Calu3 (cell line): ENCODE measurements at regions not wholly inside any gene's neighbourhood (a gene's known extent, or its start where the extent isn't known, plus 50 kb on each side); places are given as distances from the start of the nearest gene placed in this dataset.

Source experiments
- BruUV-seq: library from RNA; stranded (reverse); fragments of 400-500 nt; replicated peaks from 2 replicates; lab custom pipeline; 2021; lab: Mats Ljungman, UMichigan
- CTCF ChIA-PET: fragments of 300-600 bp; sonication (Branson Sonifier 250); formaldehyde crosslinking; loops from one replicate; lab custom pipeline; 2022; ENCODE audit warnings: antibody characterized with exemption; lab: Charles Lee
- DNase-seq: peaks from one replicate; pipeline ENCODE4 v3.0.0; 2022
- H3K27ac Mint-ChIP-seq: one replicate; pipeline ENCODE4 v1.8.0; 2022; ENCODE audit warnings: mixed read lengths; ENCODE audit not compliant: unreplicated experiment
- H3K27me3 Mint-ChIP-seq: one replicate; pipeline ENCODE4 v1.8.0; 2022; ENCODE audit warnings: mixed read lengths; ENCODE audit not compliant: unreplicated experiment
- H3K36me3 Mint-ChIP-seq: one replicate; pipeline ENCODE4 v1.8.0; 2022; ENCODE audit warnings: mild to moderate bottlenecking, moderate library complexity, mixed read lengths; ENCODE audit not compliant: insufficient read depth, unreplicated experiment
- H3K4me1 Mint-ChIP-seq: one replicate; pipeline ENCODE4 v1.8.0; 2022; ENCODE audit warnings: mild to moderate bottlenecking, low read depth, mixed read lengths; ENCODE audit not compliant: unreplicated experiment
- H3K4me3 Mint-ChIP-seq: one replicate; pipeline ENCODE4 v1.8.0; 2022; ENCODE audit warnings: mild to moderate bottlenecking, low read depth, moderate library complexity, mixed read lengths; ENCODE audit not compliant: unreplicated experiment
- H3K9me3 Mint-ChIP-seq: one replicate; pipeline ENCODE4 v1.8.0; 2022; ENCODE audit warnings: low read depth, mixed read lengths; ENCODE audit not compliant: unreplicated experiment
- intact Hi-C: fragments of 100-400 bp; cut with micrococcal nuclease; formaldehyde crosslinking; loops from one replicate; pipeline ENCODE4 v1.10.0; 2022; ENCODE audit not compliant: unreplicated experiment
- TF ChIP-seq, protein P1 (sequence below): fragments of 200-600 bp; IDR thresholded peaks from one replicate; pipeline ENCODE4 v1.8.0; 2022; ENCODE audit warnings: antibody characterized with exemption; ENCODE audit not compliant: unreplicated experiment

DNA sequence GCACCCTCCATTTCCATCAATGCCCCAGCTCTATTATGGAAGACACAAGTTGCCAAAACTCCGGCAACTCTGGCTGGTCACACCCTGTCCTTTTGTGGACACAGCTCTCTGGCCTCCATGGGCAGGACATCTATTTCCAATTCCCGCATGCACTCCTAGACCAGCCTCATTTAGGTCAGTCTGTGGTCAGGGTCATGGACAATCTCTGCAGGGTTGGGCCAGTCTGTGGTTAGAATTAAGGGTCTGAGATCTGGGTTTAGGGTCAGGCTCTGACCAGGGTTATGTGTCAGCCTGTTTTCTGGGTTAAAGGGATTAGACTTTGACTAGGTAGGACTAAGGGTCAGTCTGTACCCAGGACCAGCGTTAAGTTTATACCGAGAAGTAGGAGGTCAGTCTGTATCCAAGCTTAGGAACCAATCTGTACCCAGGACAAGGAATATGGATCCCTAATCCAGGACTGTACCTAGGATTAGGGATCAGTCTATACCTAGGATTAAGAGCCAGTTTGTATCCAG, 82.4 kb downstream of the VEGFA start:
- DNase-seq = no peak
- Mint-ChIP-seq H3K27me3 (no peaks in the 10 kb centered on the region), H3K9me3 (no peaks in the 10 kb centered on the region), H3K27ac (no peak overlapping the region), H3K4me3 (no peak overlapping the region), H3K36me3 (no peaks in the 10 kb centered on the region), H3K4me1 (peaks cover 68% of the 10 kb centered on the region)
- no TSS peak for BruUV-seq
- TF ChIP-seq, protein P1, sequence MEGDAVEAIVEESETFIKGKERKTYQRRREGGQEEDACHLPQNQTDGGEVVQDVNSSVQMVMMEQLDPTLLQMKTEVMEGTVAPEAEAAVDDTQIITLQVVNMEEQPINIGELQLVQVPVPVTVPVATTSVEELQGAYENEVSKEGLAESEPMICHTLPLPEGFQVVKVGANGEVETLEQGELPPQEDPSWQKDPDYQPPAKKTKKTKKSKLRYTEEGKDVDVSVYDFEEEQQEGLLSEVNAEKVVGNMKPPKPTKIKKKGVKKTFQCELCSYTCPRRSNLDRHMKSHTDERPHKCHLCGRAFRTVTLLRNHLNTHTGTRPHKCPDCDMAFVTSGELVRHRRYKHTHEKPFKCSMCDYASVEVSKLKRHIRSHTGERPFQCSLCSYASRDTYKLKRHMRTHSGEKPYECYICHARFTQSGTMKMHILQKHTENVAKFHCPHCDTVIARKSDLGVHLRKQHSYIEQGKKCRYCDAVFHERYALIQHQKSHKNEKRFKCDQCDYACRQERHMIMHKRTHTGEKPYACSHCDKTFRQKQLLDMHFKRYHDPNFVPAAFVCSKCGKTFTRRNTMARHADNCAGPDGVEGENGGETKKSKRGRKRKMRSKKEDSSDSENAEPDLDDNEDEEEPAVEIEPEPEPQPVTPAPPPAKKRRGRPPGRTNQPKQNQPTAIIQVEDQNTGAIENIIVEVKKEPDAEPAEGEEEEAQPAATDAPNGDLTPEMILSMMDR = no peak
- CTCF ChIA-PET = no interaction called here
- intact Hi-C loops = loop anchor here (10.0 kb wide), 1 partner anchor 152 kb away; no protein-coding TSS in a partner anchor

DNA sequence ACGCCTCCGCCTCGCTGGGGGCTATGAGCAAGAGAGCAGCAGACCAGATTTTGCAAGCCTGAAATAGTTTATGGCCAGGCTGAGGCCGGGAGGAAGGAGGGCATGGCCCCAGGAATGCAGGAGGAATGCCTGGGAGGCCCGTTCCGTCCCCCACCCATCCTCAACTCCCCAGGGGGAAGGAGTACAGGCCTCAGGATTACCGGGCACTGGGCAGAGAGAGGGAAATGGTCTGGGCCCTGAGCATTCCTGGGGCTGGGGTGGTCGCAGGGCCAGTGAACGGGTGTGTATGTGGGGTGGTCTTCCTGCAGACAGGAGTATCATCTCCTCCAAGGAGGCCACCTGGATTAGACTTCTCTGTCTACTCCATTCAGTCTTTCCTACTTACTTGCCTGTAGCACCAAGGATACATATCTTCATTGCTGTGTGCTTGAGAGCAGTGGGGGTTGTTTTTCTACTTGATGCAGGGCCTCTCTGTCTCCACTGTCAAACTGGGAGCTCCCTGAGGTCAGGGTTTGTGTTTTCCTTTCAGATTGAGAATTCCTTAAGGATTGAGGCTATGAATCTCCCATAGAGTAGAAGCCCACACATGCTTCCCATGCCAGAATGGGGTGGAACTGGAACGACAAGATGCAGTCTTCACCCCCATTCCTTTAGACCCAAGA, 81.3 kb downstream of the VEGFA start:
- TF ChIP-seq, protein P1 = no peak
- intact Hi-C loops = loop anchor here (10.0 kb wide), 1 partner anchor 153 kb away; no protein-coding TSS in a partner anchor
- Mint-ChIP-seq H3K4me1 (peaks cover 63% of the 10 kb centered on the region), H3K27ac (no peak overlapping the region), H3K36me3 (no peaks in the 10 kb centered on the region), H3K27me3 (no peaks in the 10 kb centered on the region), H3K4me3 (no peak overlapping the region), H3K9me3 (no peaks in the 10 kb centered on the region)
- DNase-seq = peak; percentile 36
- no TSS peak for BruUV-seq
- CTCF ChIA-PET = no interaction called here

DNA sequence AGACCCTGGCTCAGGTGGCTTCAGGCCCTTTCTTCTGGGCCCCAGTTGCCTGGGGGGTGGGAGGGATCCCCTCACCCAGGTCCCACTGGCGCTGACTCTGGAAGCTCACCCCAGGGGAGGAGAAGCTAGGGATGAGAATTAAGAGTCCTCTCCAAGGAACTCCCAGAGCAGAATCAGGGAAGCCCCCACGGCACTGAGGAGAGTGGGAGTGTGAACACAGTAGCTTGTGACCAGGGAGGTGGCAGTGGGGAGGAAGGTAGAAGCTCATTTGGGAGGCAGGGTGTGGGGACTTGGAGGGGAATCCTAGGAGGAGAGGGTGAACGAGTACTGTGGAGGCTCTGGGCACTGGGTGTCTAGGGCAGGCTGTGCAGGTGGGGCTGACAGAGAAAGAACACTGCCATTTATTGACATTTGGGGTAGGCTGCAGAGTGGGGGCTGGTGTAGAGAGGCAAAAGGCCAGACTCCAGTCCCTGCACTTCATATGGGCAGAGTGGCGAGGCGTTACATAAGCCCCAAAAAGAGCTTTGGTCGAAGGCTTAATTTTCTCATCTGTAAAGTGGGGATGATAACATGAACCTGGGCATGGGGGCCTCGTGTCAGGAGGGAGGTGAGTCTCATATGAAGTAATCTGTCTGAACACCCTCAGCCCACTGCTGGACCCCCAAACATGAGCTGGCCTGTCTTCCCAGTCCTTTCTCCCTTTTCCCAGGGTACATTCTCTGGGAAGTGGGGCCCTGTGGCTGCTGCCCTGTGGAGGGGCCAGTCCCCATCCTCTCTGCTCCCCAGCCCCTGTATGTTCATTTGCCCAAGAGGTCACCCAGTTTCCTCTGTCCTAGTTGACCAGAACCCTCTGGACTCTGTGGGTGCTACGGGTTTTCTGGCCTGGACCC, 80.5 kb downstream of the VEGFA start:
- Mint-ChIP-seq H3K4me1 (peaks cover 55% of the 10 kb centered on the region), H3K27me3 (no peaks in the 10 kb centered on the region), H3K4me3 (no peak overlapping the region), H3K9me3 (no peaks in the 10 kb centered on the region), H3K36me3 (no peaks in the 10 kb centered on the region), H3K27ac (no peak overlapping the region)
- no peak for DNase-seq
- BruUV-seq = no TSS peak
- intact Hi-C loops = loop anchor here (10.0 kb wide), 1 partner anchor 154 kb away; no protein-coding TSS in a partner anchor
- TF ChIP-seq, protein P1 = no peak
- CTCF ChIA-PET = no interaction called here

DNA sequence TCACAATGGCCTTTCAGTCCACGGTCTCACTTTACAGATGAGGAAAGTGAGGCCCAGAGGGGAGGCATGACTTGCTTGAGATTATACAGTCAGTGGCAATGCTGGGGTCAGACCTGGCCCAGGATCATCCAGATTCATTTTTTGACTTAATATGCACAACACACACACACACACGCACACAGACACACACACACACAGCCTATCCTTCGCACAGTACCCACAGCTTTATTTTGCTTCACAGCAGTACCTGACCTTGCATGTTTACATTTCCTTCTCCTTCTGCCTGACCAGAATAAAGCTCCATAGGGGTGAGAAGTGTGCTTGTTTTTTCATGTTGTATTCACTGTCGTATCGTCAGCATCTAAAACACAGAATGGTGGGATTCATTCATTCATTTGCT, 79.8 kb downstream of the VEGFA start:
- Mint-ChIP-seq H3K9me3 (no peaks in the 10 kb centered on the region), H3K4me1 (peaks cover 48% of the 10 kb centered on the region), H3K27ac (no peak overlapping the region), H3K4me3 (no peak overlapping the region), H3K27me3 (no peaks in the 10 kb centered on the region), H3K36me3 (no peaks in the 10 kb centered on the region)
- no peak for DNase-seq
- CTCF ChIA-PET = no interaction called here
- TF ChIP-seq, protein P1 = no peak
- intact Hi-C loops = loop anchor here (10.0 kb wide), 1 partner anchor 155 kb away; no protein-coding TSS in a partner anchor
- no TSS peak for BruUV-seq
